Coronary artery (tissue), 2 donors: ENCODE measurements at regions not wholly inside any gene's neighbourhood (a gene's known extent, or its start where the extent isn't known, plus 50 kb on each side); places are given as distances from the start of the nearest gene placed in this dataset.
"Not testable (repeated sequence)": the region's sequence is repeated elsewhere in the genome, so short reads cannot be mapped to it uniquely, and the experiment has no call there.

ENCODE experiments used
- DNase-seq: peaks from one replicate; pipeline ENCODE4 v3.0.0-alpha.2; 2017; ENCODE audit warnings: low spot score
- H3K27ac ChIP-seq, 2 donors: fragments of 200-600 bp; sonication (generic); one replicate each; pipeline ENCODE4 v1.5.1; 2016 to 2019
- H3K4me3 ChIP-seq: fragments of 200-600 bp; sonication (generic); 2 replicates; pipeline ENCODE4 v1.5.1; 2016; ENCODE audit warnings: mild to moderate bottlenecking, moderate library complexity
- TF ChIP-seq, protein P1 (sequence below): fragments of 200-600 bp; sonication (generic); IDR thresholded peaks from one replicate; pipeline ENCODE4 v1.5.1; 2019; ENCODE audit warnings: antibody characterized with exemption

DNA sequence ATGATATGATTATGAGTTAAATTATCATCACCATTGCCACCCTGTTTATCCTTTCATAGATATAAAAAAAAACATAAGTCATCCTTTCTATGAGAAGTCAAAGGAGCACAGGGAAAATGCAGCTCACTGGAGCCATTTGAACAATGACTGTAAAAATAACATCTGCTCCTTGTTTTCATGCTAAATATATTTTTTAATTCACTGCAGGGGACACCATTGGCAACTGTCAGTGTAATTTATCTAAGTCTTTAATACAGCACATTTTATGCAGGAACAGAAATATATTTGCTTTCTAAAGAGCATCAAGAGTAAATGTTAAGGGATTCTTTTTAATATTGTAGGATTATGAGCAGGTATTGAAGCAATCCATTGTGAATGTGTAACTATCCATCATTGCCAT, 371.3 kb downstream of the ZBBX start:
- H3K4me3 ChIP-seq = no peak overlapping the region
- DNase-seq = no peak
- TF ChIP-seq, protein P1, sequence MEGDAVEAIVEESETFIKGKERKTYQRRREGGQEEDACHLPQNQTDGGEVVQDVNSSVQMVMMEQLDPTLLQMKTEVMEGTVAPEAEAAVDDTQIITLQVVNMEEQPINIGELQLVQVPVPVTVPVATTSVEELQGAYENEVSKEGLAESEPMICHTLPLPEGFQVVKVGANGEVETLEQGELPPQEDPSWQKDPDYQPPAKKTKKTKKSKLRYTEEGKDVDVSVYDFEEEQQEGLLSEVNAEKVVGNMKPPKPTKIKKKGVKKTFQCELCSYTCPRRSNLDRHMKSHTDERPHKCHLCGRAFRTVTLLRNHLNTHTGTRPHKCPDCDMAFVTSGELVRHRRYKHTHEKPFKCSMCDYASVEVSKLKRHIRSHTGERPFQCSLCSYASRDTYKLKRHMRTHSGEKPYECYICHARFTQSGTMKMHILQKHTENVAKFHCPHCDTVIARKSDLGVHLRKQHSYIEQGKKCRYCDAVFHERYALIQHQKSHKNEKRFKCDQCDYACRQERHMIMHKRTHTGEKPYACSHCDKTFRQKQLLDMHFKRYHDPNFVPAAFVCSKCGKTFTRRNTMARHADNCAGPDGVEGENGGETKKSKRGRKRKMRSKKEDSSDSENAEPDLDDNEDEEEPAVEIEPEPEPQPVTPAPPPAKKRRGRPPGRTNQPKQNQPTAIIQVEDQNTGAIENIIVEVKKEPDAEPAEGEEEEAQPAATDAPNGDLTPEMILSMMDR = no peak
- no peak overlapping the region for H3K27ac ChIP-seq

GRCh38 chr3:167001374-167001773, 378.7 kb downstream of the ZBBX start:
- Histone ChIP-seq H3K4me3 (no peak overlapping the region), H3K27ac (no peak overlapping the region)
- DNase-seq = no peak
- TF ChIP-seq, protein P1 = no peak

DNA sequence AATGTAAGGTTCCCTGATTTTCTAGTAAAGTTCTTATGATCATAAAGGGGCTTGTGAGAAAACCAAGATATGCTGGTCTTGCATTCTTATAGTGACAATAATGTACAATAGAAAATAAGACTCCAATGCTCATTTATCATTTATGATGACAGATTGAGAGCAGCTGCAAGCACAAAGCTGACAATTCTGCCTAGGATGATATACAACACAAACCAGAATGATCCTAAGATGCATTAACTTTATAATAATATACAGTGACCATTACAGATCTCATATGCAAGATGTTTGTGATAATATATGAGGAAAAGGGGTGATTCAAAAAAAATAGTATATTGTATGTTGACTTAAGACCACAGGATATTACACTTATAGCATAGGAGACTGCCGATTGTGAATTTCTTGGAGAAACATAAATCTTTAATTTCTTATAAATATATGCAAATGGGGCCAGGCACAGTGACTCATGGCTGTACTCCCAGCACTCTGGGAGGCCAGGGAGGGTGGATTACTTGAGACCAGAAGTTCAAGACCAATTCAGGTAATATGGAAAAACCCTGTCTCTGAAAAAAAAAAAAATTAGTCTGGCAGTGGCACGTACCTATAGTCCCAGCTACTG, 387.0 kb downstream of the ZBBX start:
- Histone ChIP-seq H3K4me3 (no peak overlapping the region), H3K27ac (no peak overlapping the region)
- TF ChIP-seq, protein P1 = no peak
- no peak for DNase-seq

DNA sequence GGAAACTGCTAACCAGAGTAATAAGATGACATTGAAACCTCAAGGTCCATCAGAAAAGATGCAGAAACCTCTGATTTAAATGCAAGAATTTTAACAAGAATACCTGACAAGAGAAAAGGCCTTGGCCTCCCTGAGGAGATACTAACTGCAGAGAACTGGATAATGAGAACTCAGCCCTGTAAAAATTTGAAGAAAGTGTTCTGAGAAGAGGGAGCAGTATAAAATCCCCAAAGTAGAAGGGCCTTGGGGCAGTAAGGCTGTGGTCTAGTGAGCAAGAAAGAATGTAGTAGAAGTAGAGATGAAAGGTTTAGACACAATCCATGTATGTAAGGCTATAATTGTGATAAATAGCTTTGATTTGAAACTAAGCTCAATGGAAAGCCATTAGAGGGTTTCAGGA, 394.1 kb downstream of the ZBBX start:
- DNase-seq = no peak
- H3K27ac ChIP-seq = no peak overlapping the region
- TF ChIP-seq, protein P1 = no peak
- no peak overlapping the region for H3K4me3 ChIP-seq

DNA sequence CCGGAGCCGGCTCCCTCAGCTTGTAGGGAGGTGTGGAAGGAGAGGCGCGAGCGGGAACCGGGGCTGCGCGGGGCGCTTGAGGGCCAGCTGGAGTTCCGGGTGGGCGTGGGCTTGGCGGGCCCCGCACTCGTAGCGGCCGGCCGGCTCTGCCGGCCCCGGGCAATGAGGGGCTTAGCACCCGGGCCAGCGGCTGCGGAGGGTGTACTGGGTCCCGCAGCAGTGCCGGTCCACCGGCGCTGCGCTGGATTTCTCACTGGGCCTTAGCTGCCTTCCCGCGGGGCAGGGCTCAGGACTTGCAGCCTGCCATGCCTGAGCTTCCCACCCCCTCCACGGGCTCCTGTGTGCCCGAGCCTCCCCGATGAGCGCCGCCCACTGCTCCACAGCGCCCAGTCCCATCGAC, 404.3 kb downstream of the ZBBX start:
- not testable (repeated sequence) for DNase-seq, H3K4me3 ChIP-seq, H3K27ac ChIP-seq

DNA sequence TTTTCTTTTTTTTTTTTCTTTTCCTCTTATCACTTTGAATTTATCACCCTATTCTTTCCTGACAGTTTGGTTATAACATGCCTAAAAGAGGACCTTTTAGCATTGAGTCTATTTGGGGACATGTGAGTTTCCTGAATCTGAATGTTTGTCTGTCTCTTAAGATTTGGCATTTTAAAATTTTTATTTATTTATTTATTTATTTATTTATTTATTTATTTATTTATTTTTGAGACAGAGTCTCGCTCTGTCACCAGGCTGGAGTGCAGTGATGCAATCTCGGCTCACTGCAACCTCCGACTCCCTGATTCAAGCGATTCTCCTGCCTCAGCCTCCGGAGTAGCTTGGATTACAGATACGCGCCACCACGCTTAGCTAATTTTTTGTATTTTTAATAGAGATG, 412.4 kb downstream of the ZBBX start:
- H3K27ac ChIP-seq, H3K4me3 ChIP-seq, DNase-seq: not testable (repeated sequence)

DNA sequence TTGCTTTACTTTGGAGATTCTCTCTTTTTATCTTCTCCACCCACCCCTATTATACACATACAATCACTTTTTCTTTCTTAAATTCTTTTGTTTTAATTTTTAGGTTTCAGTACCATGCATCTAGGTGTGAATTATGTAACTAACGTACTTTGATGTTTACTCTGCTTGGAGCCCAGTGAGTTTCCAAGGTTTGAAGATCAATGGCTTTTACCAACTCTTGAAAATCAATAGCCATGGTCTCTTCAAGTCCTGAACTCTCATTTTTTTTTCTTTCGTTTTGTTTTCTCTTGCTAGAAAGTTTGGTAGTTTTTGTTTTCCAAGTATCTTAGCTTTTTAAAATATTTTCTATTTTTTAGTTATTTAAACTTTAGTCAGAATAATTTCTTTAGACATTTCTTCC, 417.2 kb downstream of the ZBBX start:
- H3K4me3 ChIP-seq = no peak overlapping the region
- H3K27ac ChIP-seq = no peak overlapping the region
- no peak for DNase-seq
- TF ChIP-seq, protein P1 = no peak

DNA sequence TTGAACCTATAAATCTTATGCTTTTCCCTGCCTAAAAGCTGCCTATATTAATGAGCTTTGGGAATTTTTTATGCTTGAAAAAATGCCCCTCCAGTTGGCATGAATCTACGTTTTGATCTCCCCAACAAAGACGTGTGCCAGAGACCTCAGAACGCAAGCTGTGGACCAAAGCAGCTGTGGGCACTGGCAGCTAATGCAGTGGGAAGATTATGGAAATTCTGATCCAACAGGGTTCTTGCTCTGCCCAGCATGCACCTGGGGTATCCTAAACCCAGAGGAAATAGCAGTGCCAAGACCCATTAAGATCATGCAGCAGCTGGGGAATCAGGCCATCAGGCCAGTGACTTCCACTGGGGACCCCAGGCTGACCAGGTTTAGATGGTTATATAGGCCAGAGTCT, 423.0 kb downstream of the ZBBX start:
- Histone ChIP-seq H3K27ac (no peak overlapping the region), H3K4me3 (no peak overlapping the region)
- DNase-seq = no peak
- TF ChIP-seq, protein P1 = no peak
